DMS153 (cell line): ENCODE measurements at regions not wholly inside any gene's neighbourhood (a gene's known extent, or its start where the extent isn't known, plus 50 kb on each side); places are given as distances from the start of the nearest gene placed in this dataset.

Experiments
- DNase-seq: peaks from one replicate; lab custom pipeline; 2025; lab: John Stamatoyannopoulos, UW

DNA sequence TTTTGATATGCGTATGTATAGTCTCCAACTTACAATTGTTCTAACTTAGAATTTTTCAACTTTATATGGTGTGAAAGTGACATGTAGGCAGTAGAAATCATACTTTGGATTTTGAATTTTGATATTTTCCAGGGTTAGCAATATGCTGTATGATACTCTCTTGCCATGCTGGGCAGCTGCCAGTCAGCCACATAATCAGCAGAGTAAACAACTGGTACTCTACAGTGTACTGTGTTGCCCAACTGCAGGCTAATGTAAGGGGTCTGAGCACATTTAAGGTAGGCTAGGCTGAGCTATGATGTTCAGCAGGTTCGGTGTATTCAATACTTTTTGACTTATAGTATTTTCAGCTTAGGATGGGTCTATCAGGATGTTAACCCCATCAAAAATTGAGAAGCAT is 52.0 kb upstream of the RYK start:
- peak; percentile 33 for DNase-seq

DNA sequence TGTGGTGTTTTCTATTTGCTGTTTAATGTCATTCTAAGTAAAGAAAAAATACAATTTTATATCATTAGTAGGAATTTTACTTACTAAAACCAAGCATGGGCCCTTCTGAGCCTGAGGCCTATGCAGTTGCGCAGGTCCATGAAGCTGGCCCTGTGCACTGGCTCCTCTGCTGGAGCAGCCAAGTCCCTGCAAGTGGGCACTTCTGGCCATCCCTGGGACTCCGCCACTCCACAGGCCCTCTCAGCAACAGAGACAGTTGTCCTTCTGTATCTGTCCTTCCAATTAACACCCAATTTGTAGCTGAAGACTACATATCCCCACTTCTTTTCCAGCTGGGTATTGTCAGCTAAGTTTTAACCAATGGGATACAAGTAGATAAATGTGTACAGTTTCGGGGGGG is 49.9 kb upstream of the RYK start:
- DNase-seq: no peak
